ENCODE measurements at regions not wholly inside any gene's neighbourhood (a gene's known extent, or its start where the extent isn't known, plus 50 kb on each side); places are given as distances from the start of the nearest gene placed in this dataset.
"Not testable (repeated sequence)": the region's sequence is repeated elsewhere in the genome, so short reads cannot be mapped to it uniquely, and the experiment has no call there.

DNA sequence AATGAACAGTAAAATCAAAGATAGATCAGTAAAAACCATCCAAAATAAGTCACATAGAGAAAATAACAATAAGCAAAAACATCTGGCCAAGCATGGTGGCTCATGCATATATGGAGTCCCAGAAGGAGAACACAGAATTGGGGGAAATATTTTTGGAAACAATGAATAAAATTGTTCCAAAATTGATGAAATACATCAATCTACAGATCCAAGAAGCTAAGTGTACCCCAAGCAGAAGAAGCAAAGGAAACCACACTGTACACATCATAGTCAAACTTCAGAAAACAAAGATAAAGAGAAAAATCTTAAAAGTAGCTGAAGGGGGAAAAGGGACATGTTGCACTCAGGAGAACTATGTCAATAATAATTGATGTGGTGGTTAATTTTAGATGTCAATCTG is 80.4 kb upstream of the RMP24 start:
- DNase-seq: no peak
- no peak overlapping the region for H3K9ac ChIP-seq (ENCODE audit: insufficient read depth in 1 of 2, low read length in 2 of 2)
- no peak for TF ChIP-seq CTCF (IDR thresholded peaks at IDR 0.05; ENCODE audit: control extremely low read depth, extremely low read depth)
- no peaks in the 10 kb centered on the region for H3K36me3 ChIP-seq (ENCODE audit: control insufficient read depth in 4 of 4, insufficient read depth in 4 of 4, low read length in 4 of 4)
- no peak for ATAC-seq (ENCODE audit: insufficient read depth, low FRiP score)
- H3K27ac ChIP-seq (ENCODE audit: low read depth in 1 of 2, low read length in 1 of 2): no peak overlapping the region
- no peaks in the 10 kb centered on the region for H3K27me3 ChIP-seq (ENCODE audit: control insufficient read depth in 3 of 3, insufficient read depth in 3 of 3, low read length in 2 of 3)
- no peaks in the 10 kb centered on the region for H3K4me1 ChIP-seq (ENCODE audit: control insufficient read depth in 5 of 5, insufficient read depth in 5 of 5, low read length in 5 of 5)
- H3K9me3 ChIP-seq (ENCODE audit: control insufficient read depth in 4 of 4, insufficient read depth in 3 of 4, low read length in 3 of 4): peaks cover 0 to 2% (median 0%) of the 10 kb centered on the region in 4 donors
- no peak overlapping the region for H3K4me3 ChIP-seq

- H3K4me1 ChIP-seq (ENCODE audit: control insufficient read depth in 5 of 5, insufficient read depth in 5 of 5, low read length in 5 of 5); DNase-seq: not testable (repeated sequence)
- 94 to 98% methylated on average over 13 of the region's 13 CpGs for WGBS, 2 donors
Observed at GRCh38 chr18:35897481-35897880, 75.0 kb upstream of the RMP24 start.

GRCh38 chr18:35904389-35905037 is 68.0 kb upstream of the RMP24 start:
- H3K36me3 ChIP-seq (ENCODE audit: control insufficient read depth in 4 of 4, insufficient read depth in 4 of 4, low read length in 4 of 4): no peaks in the 10 kb centered on the region
- H3K4me1 ChIP-seq (ENCODE audit: control insufficient read depth in 5 of 5, insufficient read depth in 5 of 5, low read length in 5 of 5): no peaks in the 10 kb centered on the region
- no peak overlapping the region for H3K4me3 ChIP-seq
- DNase-seq (no peak), ATAC-seq (ENCODE audit: insufficient read depth, low FRiP score) (no peak)
- TF ChIP-seq CTCF (IDR thresholded peaks at IDR 0.05; ENCODE audit: control extremely low read depth, extremely low read depth): no peak
- H3K27ac ChIP-seq (ENCODE audit: low read depth in 1 of 2, low read length in 1 of 2): no peak overlapping the region
- WGBS, 2 donors: 92 to 94% methylated on average over 19 of the region's 19 CpGs
- no peak overlapping the region for H3K9ac ChIP-seq (ENCODE audit: insufficient read depth in 1 of 2, low read length in 2 of 2)
- no peaks in the 10 kb centered on the region for H3K27me3 ChIP-seq (ENCODE audit: control insufficient read depth in 3 of 3, insufficient read depth in 3 of 3, low read length in 2 of 3)
- no peaks in the 10 kb centered on the region for H3K9me3 ChIP-seq (ENCODE audit: control insufficient read depth in 4 of 4, insufficient read depth in 3 of 4, low read length in 3 of 4)

More at GRCh38 chr18:35897481-35897880, 75.0 kb upstream of the RMP24 start:
- not testable (repeated sequence) for H3K4me3 ChIP-seq; H3K36me3 ChIP-seq (ENCODE audit: control insufficient read depth in 4 of 4, insufficient read depth in 4 of 4, low read length in 4 of 4); H3K9me3 ChIP-seq (ENCODE audit: control insufficient read depth in 4 of 4, insufficient read depth in 3 of 4, low read length in 3 of 4); H3K27me3 ChIP-seq (ENCODE audit: control insufficient read depth in 3 of 3, insufficient read depth in 3 of 3, low read length in 2 of 3); H3K9ac ChIP-seq (ENCODE audit: insufficient read depth in 1 of 2, low read length in 2 of 2); H3K27ac ChIP-seq (ENCODE audit: low read depth in 1 of 2, low read length in 1 of 2); ATAC-seq (ENCODE audit: insufficient read depth, low FRiP score)

DNA sequence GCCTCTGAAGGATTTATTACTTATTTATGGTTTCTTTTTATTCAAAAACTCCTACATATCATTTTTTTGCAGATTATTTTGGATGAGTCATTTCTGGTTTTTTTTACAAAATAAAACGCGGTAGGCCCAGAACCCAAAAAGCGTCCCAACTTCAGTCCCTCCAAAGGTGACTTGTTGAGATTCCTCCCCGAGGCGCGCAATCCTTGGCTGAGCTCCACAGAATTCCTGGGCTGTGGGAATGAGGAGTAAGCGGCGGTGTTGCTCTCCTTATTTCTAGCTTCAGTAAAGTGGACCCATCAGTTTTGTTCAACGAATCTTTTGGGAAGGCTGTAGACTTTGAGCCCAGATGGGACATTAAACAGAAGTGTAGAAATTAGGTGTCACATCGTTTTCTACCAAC is 67.0 kb upstream of the RMP24 start:
- Histone ChIP-seq H3K9ac (ENCODE audit: insufficient read depth in 1 of 2, low read length in 2 of 2) (no peak overlapping the region), H3K4me1 (ENCODE audit: control insufficient read depth in 5 of 5, insufficient read depth in 5 of 5, low read length in 5 of 5) (no peaks in the 10 kb centered on the region), H3K27ac (ENCODE audit: low read depth in 1 of 2, low read length in 1 of 2) (no peak overlapping the region), H3K4me3 (no peak overlapping the region), H3K27me3 (ENCODE audit: control insufficient read depth in 3 of 3, insufficient read depth in 3 of 3, low read length in 2 of 3) (no peaks in the 10 kb centered on the region), H3K36me3 (ENCODE audit: control insufficient read depth in 4 of 4, insufficient read depth in 4 of 4, low read length in 4 of 4) (no peaks in the 10 kb centered on the region), H3K9me3 (ENCODE audit: control insufficient read depth in 4 of 4, insufficient read depth in 3 of 4, low read length in 3 of 4) (no peaks in the 10 kb centered on the region)
- ATAC-seq (ENCODE audit: insufficient read depth, low FRiP score) (no peak), DNase-seq (no peak)
- TF ChIP-seq CTCF (IDR thresholded peaks at IDR 0.05; ENCODE audit: control extremely low read depth, extremely low read depth): no peak
- 83 to 87% methylated on average over 10 of the region's 10 CpGs for WGBS, 2 donors

GRCh38 chr18:35906291-35906690 is 66.2 kb upstream of the RMP24 start:
- not testable (repeated sequence) for H3K9me3 ChIP-seq (ENCODE audit: control insufficient read depth in 4 of 4, insufficient read depth in 3 of 4, low read length in 3 of 4); H3K36me3 ChIP-seq (ENCODE audit: control insufficient read depth in 4 of 4, insufficient read depth in 4 of 4, low read length in 4 of 4); H3K27me3 ChIP-seq (ENCODE audit: control insufficient read depth in 3 of 3, insufficient read depth in 3 of 3, low read length in 2 of 3); H3K4me3 ChIP-seq; DNase-seq; H3K27ac ChIP-seq (ENCODE audit: low read depth in 1 of 2, low read length in 1 of 2); H3K4me1 ChIP-seq (ENCODE audit: control insufficient read depth in 5 of 5, insufficient read depth in 5 of 5, low read length in 5 of 5); ATAC-seq (ENCODE audit: insufficient read depth, low FRiP score); H3K9ac ChIP-seq (ENCODE audit: insufficient read depth in 1 of 2, low read length in 2 of 2)
- WGBS, 2 donors: 100% methylated on average over 1 of the region's 3 CpGs; no CpG with 5 or more reads in 1 of the 2 donors

Data from lung (tissue), 11 donors.